HL-60 (cell line): ENCODE measurements at regions not wholly inside any gene's neighbourhood (a gene's known extent, or its start where the extent isn't known, plus 50 kb on each side); places are given as distances from the start of the nearest gene placed in this dataset.

Experiments used
- DNase-seq, 2 experiments: peaks; one replicate each; pipeline ENCODE4 v3.0.0-alpha.2; 2010 to 2020; ENCODE audit warnings: low read depth in 1 of 2, low spot score in 1 of 2
- H3K27ac ChIP-seq: fragments of 250-450 bp; sonication (Bioruptor Pico); replicated peaks from 2 replicates; pipeline ENCODE4 v1.5.1; 2020; ENCODE audit warnings: mild to moderate bottlenecking, moderate library complexity
- H3K27me3 ChIP-seq: fragments of 250-450 bp; sonication (Bioruptor Pico); 2 replicates; pipeline ENCODE4 v1.5.1; 2021; ENCODE audit warnings: mild to moderate bottlenecking, moderate library complexity; ENCODE audit not compliant: insufficient read depth, poor library complexity, severe bottlenecking
- H3K4me3 ChIP-seq: replicated peaks from 2 replicates; pipeline ENCODE4 v1.5.1; 2011; ENCODE audit warnings: mild to moderate bottlenecking, control low read depth, low read length; ENCODE audit not compliant: insufficient read depth
- CTCF ChIP-seq: IDR thresholded peaks from one replicate; pipeline ENCODE4 v1.5.1; 2011; ENCODE audit warnings: low read length, control low read depth, inconsistent platforms; ENCODE audit not compliant: insufficient read depth
- GABPA ChIP-seq: IDR thresholded peaks from 2 replicates; pipeline ENCODE4 v1.6.1; 2012; ENCODE audit warnings: low read depth
- POLR2AphosphoS5 ChIP-seq: IDR thresholded peaks from 2 replicates; pipeline ENCODE4 v1.6.1; 2012; ENCODE audit warnings: low read depth
- REST ChIP-seq: IDR thresholded peaks from 2 replicates; pipeline ENCODE4 v1.6.1; 2012; ENCODE audit warnings: low read depth; ENCODE audit not compliant: insufficient replicate concordance
- SPI1 ChIP-seq: IDR thresholded peaks from 2 replicates; pipeline ENCODE4 v1.6.1; 2012; ENCODE audit warnings: low read depth, mild to moderate bottlenecking, borderline replicate concordance

GRCh38 chrX:128650326-128650725 is 598.1 kb upstream of the ACTRT1 start:
- H3K4me3 ChIP-seq, result no peak overlapping the region
- no peaks in the 10 kb centered on the region for H3K27me3 ChIP-seq
- TF ChIP-seq GABPA, result no peak
- TF ChIP-seq POLR2AphosphoS5, result no peak
- TF ChIP-seq SPI1, result no peak
- TF ChIP-seq CTCF, result no peak
- TF ChIP-seq REST, result no peak
- H3K27ac ChIP-seq, result no peak overlapping the region
- DNase-seq, result no peak

GRCh38 chrX:128634754-128635153 is 582.6 kb upstream of the ACTRT1 start:
- peak in 1 of 2 experiments; percentile 11 for DNase-seq
- H3K27me3 ChIP-seq, result no peaks in the 10 kb centered on the region
- TF ChIP-seq GABPA, result no peak
- TF ChIP-seq POLR2AphosphoS5, result no peak
- TF ChIP-seq SPI1, result peak; percentile 56; the same call in 1 of the 2 replicates
- no peak for TF ChIP-seq REST
- no peak for TF ChIP-seq CTCF
- H3K27ac ChIP-seq, result no peak overlapping the region
- H3K4me3 ChIP-seq, result no peak overlapping the region

- DNase-seq, result no peak
- no peaks in the 10 kb centered on the region for H3K27me3 ChIP-seq
- TF ChIP-seq SPI1, result no peak
- no peak for TF ChIP-seq GABPA
- no peak for TF ChIP-seq POLR2AphosphoS5
- no peak overlapping the region for H3K4me3 ChIP-seq
- H3K27ac ChIP-seq, result no peak overlapping the region
Measured at GRCh38 chrX:128623361-128623760, 571.2 kb upstream of the ACTRT1 start.

- H3K27me3 ChIP-seq, result no peaks in the 10 kb centered on the region
- no peak overlapping the region for H3K4me3 ChIP-seq
- DNase-seq, result no peak
- TF ChIP-seq SPI1 (no peak), CTCF (no peak), GABPA (no peak), POLR2AphosphoS5 (no peak), REST (no peak)
- no peak overlapping the region for H3K27ac ChIP-seq
Measured at GRCh38 chrX:128622296-128622695, 570.1 kb upstream of the ACTRT1 start.
